Activated CD4-positive, alpha-beta T cell treated with anti-CD3 and anti-CD28 coated beads for 36 hours (primary cell): ENCODE measurements at regions not wholly inside any gene's neighbourhood (a gene's known extent, or its start where the extent isn't known, plus 50 kb on each side); places are given as distances from the start of the nearest gene placed in this dataset.

Experiments
- ATAC-seq: fragments of 200-7000 bp; cut with Tn5 transposase; one replicate; pipeline ENCODE4 v1.10.0; 2021; ENCODE audit warnings: mild to moderate bottlenecking, moderate library complexity
- CTCF ChIA-PET: fragments of 350-600 bp; sonication (Branson Sonifier 250); formaldehyde crosslinking; loops from one replicate; lab custom pipeline; 2021; ENCODE audit warnings: antibody characterized with exemption; lab: Charles Lee
- POLR2A ChIA-PET: fragments of 350-600 bp; sonication (Branson Sonifier 250); formaldehyde crosslinking; loops from one replicate; lab custom pipeline; 2021; ENCODE audit warnings: antibody characterized with exemption, inconsistent platforms; lab: Charles Lee
- DNase-seq: peaks from one replicate; pipeline ENCODE4 v3.0.0-alpha.2; 2020
- H3K27ac Mint-ChIP-seq: one replicate; pipeline ENCODE4 v1.8.0; 2021; ENCODE audit warnings: mixed read lengths
- H3K27me3 Mint-ChIP-seq: one replicate; pipeline ENCODE4 v1.8.0; 2021; ENCODE audit warnings: mixed read lengths
- H3K36me3 Mint-ChIP-seq: one replicate; pipeline ENCODE4 v1.8.0; 2021; ENCODE audit warnings: low read depth, mixed read lengths
- H3K4me1 Mint-ChIP-seq: one replicate; pipeline ENCODE4 v1.8.0; 2021; ENCODE audit warnings: mixed read lengths
- H3K4me3 Mint-ChIP-seq: one replicate; pipeline ENCODE4 v1.8.0; 2021; ENCODE audit warnings: mild to moderate bottlenecking, moderate library complexity, mixed read lengths
- H3K9me3 Mint-ChIP-seq: one replicate; pipeline ENCODE4 v1.8.0; 2021; ENCODE audit warnings: low read depth, mixed read lengths
- intact Hi-C, 2 experiments: fragments of 100-400 bp; cut with DNase I in 1 of 2; cut with micrococcal nuclease in 1 of 2; formaldehyde crosslinking; loops; one replicate each; pipeline versions ENCODE4 v1.14.2 to v1.15.1; 2022 to 2024; cut with DNase I, micrococcal nuclease

GRCh38 chr10:113235508-113235907, 285.5 kb downstream of the TCF7L2 start:
- peaks cover 19% of the 10 kb centered on the region for H3K27me3 Mint-ChIP-seq
- CTCF ChIA-PET = no interaction called here
- no peaks in the 10 kb centered on the region for H3K9me3 Mint-ChIP-seq
- H3K27ac Mint-ChIP-seq = no peak overlapping the region
- ATAC-seq = no peak
- no peaks in the 10 kb centered on the region for H3K36me3 Mint-ChIP-seq
- no peak for DNase-seq
- intact Hi-C loops = no loop called here
- no peak overlapping the region for H3K4me3 Mint-ChIP-seq
- POLR2A ChIA-PET = no interaction called here
- no peaks in the 10 kb centered on the region for H3K4me1 Mint-ChIP-seq

- CTCF ChIA-PET = no interaction called here
- Mint-ChIP-seq H3K27me3 (peaks cover 15% of the 10 kb centered on the region), H3K9me3 (no peaks in the 10 kb centered on the region), H3K4me3 (no peak overlapping the region), H3K4me1 (no peaks in the 10 kb centered on the region), H3K27ac (no peak overlapping the region), H3K36me3 (no peaks in the 10 kb centered on the region)
- no peak for ATAC-seq
- POLR2A ChIA-PET = no interaction called here
- intact Hi-C loops = no loop called here
- DNase-seq = no peak
These were observed 287.0 kb downstream of the TCF7L2 start for GRCh38 chr10:113236998-113237397.

GRCh38 chr10:113239566-113240350, 289.7 kb downstream of the TCF7L2 start:
- peaks cover 25% of the 10 kb centered on the region for H3K27me3 Mint-ChIP-seq
- no peaks in the 10 kb centered on the region for H3K36me3 Mint-ChIP-seq
- ChIA-PET POLR2A (no interaction called here), CTCF (interaction anchor here (0.6 to 1.2 kb wide), 2 partner anchors 19 to 632 kb away, joined by 3 read pairs; no protein-coding TSS in a partner anchor)
- intact Hi-C loops = no loop called here
- ATAC-seq = no peak
- H3K4me1 Mint-ChIP-seq = no peaks in the 10 kb centered on the region
- no peak for DNase-seq
- no peak overlapping the region for H3K27ac Mint-ChIP-seq
- H3K4me3 Mint-ChIP-seq = no peak overlapping the region
- no peaks in the 10 kb centered on the region for H3K9me3 Mint-ChIP-seq

GRCh38 chr10:113240736-113241135, 290.7 kb downstream of the TCF7L2 start:
- POLR2A ChIA-PET = no interaction called here
- no peak overlapping the region for H3K27ac Mint-ChIP-seq

GRCh38 chr10:113241599-113242360, 291.7 kb downstream of the TCF7L2 start:
- ATAC-seq = no peak
- Mint-ChIP-seq H3K27me3 (peaks cover 25% of the 10 kb centered on the region), H3K4me1 (no peaks in the 10 kb centered on the region), H3K4me3 (no peak overlapping the region), H3K27ac (no peak overlapping the region), H3K36me3 (no peaks in the 10 kb centered on the region), H3K9me3 (no peaks in the 10 kb centered on the region)
- POLR2A ChIA-PET = no interaction called here
- CTCF ChIA-PET = interaction anchor here (0.9 kb wide), 1 partner anchor 9 kb away, joined by 3 read pairs; no protein-coding TSS in a partner anchor
- intact Hi-C loops = no loop called here
- no peak for DNase-seq

More at GRCh38 chr10:113240736-113241135, 290.7 kb downstream of the TCF7L2 start:
- ATAC-seq = no peak
- Mint-ChIP-seq H3K4me3 (no peak overlapping the region), H3K9me3 (no peaks in the 10 kb centered on the region), H3K27me3 (peaks cover 25% of the 10 kb centered on the region), H3K4me1 (no peaks in the 10 kb centered on the region), H3K36me3 (no peaks in the 10 kb centered on the region)
- intact Hi-C loops = no loop called here
- CTCF ChIA-PET = no interaction called here
- no peak for DNase-seq

- Mint-ChIP-seq H3K27ac (no peak overlapping the region), H3K9me3 (no peaks in the 10 kb centered on the region), H3K27me3 (peaks cover 22% of the 10 kb centered on the region), H3K36me3 (no peaks in the 10 kb centered on the region), H3K4me3 (no peak overlapping the region), H3K4me1 (no peaks in the 10 kb centered on the region)
- ChIA-PET POLR2A (no interaction called here), CTCF (no interaction called here)
- DNase-seq (no peak), ATAC-seq (no peak)
- intact Hi-C loops = no loop called here
These were observed 293.3 kb downstream of the TCF7L2 start for GRCh38 chr10:113243311-113243710.

- Mint-ChIP-seq H3K9me3 (no peaks in the 10 kb centered on the region), H3K36me3 (no peaks in the 10 kb centered on the region), H3K27me3 (peaks cover 19% of the 10 kb centered on the region), H3K27ac (no peak overlapping the region), H3K4me1 (no peaks in the 10 kb centered on the region), H3K4me3 (no peak overlapping the region)
- ChIA-PET CTCF (no interaction called here), POLR2A (interaction anchor here (0.6 kb wide), 1 partner anchor 62 kb away, joined by 6 read pairs; no protein-coding TSS in a partner anchor)
- ATAC-seq (no peak), DNase-seq (no peak)
- intact Hi-C loops = no loop called here
These were observed 294.7 kb downstream of the TCF7L2 start for GRCh38 chr10:113244750-113245149.

GRCh38 chr10:113245286-113245685, 295.2 kb downstream of the TCF7L2 start:
- POLR2A ChIA-PET = interaction anchor here (0.6 kb wide), 1 partner anchor 62 kb away, joined by 6 read pairs; no protein-coding TSS in a partner anchor
- no peak for ATAC-seq
- CTCF ChIA-PET = no interaction called here
- H3K36me3 Mint-ChIP-seq = no peaks in the 10 kb centered on the region
- peaks cover 14% of the 10 kb centered on the region for H3K27me3 Mint-ChIP-seq
- H3K27ac Mint-ChIP-seq = no peak overlapping the region
- H3K4me1 Mint-ChIP-seq = no peaks in the 10 kb centered on the region
- DNase-seq = no peak
- no peak overlapping the region for H3K4me3 Mint-ChIP-seq
- no peaks in the 10 kb centered on the region for H3K9me3 Mint-ChIP-seq
- intact Hi-C loops = no loop called here

- no peaks in the 10 kb centered on the region for H3K9me3 Mint-ChIP-seq
- H3K36me3 Mint-ChIP-seq = no peaks in the 10 kb centered on the region
- ChIA-PET CTCF (interaction anchor here (0.6 to 1.0 kb wide), 2 partner anchors 61 to 117 kb away, joined by 3 to 4 read pairs; no protein-coding TSS in a partner anchor), POLR2A (interaction anchor here (0.6 kb wide), 1 partner anchor 59 kb away, joined by 3 read pairs; no protein-coding TSS in a partner anchor)
- H3K27me3 Mint-ChIP-seq = peaks cover 11% of the 10 kb centered on the region
- H3K4me3 Mint-ChIP-seq = no peak overlapping the region
- intact Hi-C loops = no loop called here
- H3K4me1 Mint-ChIP-seq = no peaks in the 10 kb centered on the region
- ATAC-seq (no peak), DNase-seq (no peak)
- H3K27ac Mint-ChIP-seq = no peak overlapping the region
These were observed 297.0 kb downstream of the TCF7L2 start for GRCh38 chr10:113247050-113247449.

- Mint-ChIP-seq H3K27ac (no peak overlapping the region), H3K9me3 (no peaks in the 10 kb centered on the region), H3K36me3 (no peaks in the 10 kb centered on the region), H3K4me1 (no peaks in the 10 kb centered on the region), H3K27me3 (peaks cover 3% of the 10 kb centered on the region), H3K4me3 (no peak overlapping the region)
- no peak for ATAC-seq
- ChIA-PET POLR2A (no interaction called here), CTCF (no interaction called here)
- intact Hi-C loops = no loop called here
- no peak for DNase-seq
These were observed 299.9 kb upstream of the HABP2 start for GRCh38 chr10:113252650-113253618.
